MG63 (cell line): ENCODE measurements at regions not wholly inside any gene's neighbourhood (a gene's known extent, or its start where the extent isn't known, plus 50 kb on each side); places are given as distances from the start of the nearest gene placed in this dataset.

Experiments
- DNase-seq: peaks from one replicate; pipeline ENCODE4 v3.0.0-alpha.2; 2020
- H3K27me3 ChIP-seq: fragments of 250-450 bp; sonication (Bioruptor Pico); 2 replicates; pipeline ENCODE4 v1.5.1; 2020; ENCODE audit warnings: mild to moderate bottlenecking, moderate library complexity
- H3K36me3 ChIP-seq: fragments of 250-450 bp; sonication (Bioruptor Pico); 2 replicates; pipeline ENCODE4 v1.5.1; 2020; ENCODE audit warnings: mild to moderate bottlenecking, moderate library complexity
- H3K4me3 ChIP-seq: fragments of 250-450 bp; sonication (Bioruptor Pico); 2 replicates; pipeline ENCODE4 v1.5.1; 2020; ENCODE audit warnings: mild to moderate bottlenecking, moderate library complexity
- H3K9me3 ChIP-seq: fragments of 250-450 bp; sonication (Bioruptor Pico); 2 replicates; pipeline ENCODE4 v1.5.1; 2020; ENCODE audit warnings: mild to moderate bottlenecking, moderate library complexity

- no peaks in the 10 kb centered on the region for H3K27me3 ChIP-seq
- no peak overlapping the region for H3K4me3 ChIP-seq
- no peaks in the 10 kb centered on the region for H3K9me3 ChIP-seq
- no peaks in the 10 kb centered on the region for H3K36me3 ChIP-seq
- DNase-seq: no peak
Measured at GRCh38 chr6:22965889-22966288, 396.5 kb downstream of the HDGFL1 start.

GRCh38 chr6:22966691-22967422, 397.5 kb downstream of the HDGFL1 start:
- no peak overlapping the region for H3K4me3 ChIP-seq
- no peak for DNase-seq
- H3K36me3 ChIP-seq: no peaks in the 10 kb centered on the region
- no peaks in the 10 kb centered on the region for H3K27me3 ChIP-seq
- no peaks in the 10 kb centered on the region for H3K9me3 ChIP-seq

GRCh38 chr6:22970004-22970403, 400.6 kb downstream of the HDGFL1 start:
- Histone ChIP-seq H3K36me3 (no peaks in the 10 kb centered on the region), H3K9me3 (no peaks in the 10 kb centered on the region), H3K4me3 (no peak overlapping the region), H3K27me3 (no peaks in the 10 kb centered on the region)
- no peak for DNase-seq

- Histone ChIP-seq H3K9me3 (no peaks in the 10 kb centered on the region), H3K4me3 (no peak overlapping the region)
- no peak for DNase-seq
Measured at GRCh38 chr6:22972771-22973170, 403.4 kb downstream of the HDGFL1 start.

GRCh38 chr6:22975079-22975478, 405.7 kb downstream of the HDGFL1 start:
- no peak for DNase-seq
- no peaks in the 10 kb centered on the region for H3K36me3 ChIP-seq
- H3K4me3 ChIP-seq: no peak overlapping the region
- H3K9me3 ChIP-seq: no peaks in the 10 kb centered on the region
- no peaks in the 10 kb centered on the region for H3K27me3 ChIP-seq

More at GRCh38 chr6:22972771-22973170, 403.4 kb downstream of the HDGFL1 start:
- Histone ChIP-seq H3K36me3 (no peaks in the 10 kb centered on the region), H3K27me3 (no peaks in the 10 kb centered on the region)

GRCh38 chr6:22980446-22980845, 411.1 kb downstream of the HDGFL1 start:
- Histone ChIP-seq H3K4me3 (no peak overlapping the region), H3K27me3 (no peaks in the 10 kb centered on the region), H3K9me3 (no peaks in the 10 kb centered on the region), H3K36me3 (no peaks in the 10 kb centered on the region)
- peak; percentile 17 for DNase-seq

GRCh38 chr6:23002044-23002619, 432.8 kb downstream of the HDGFL1 start:
- no peaks in the 10 kb centered on the region for H3K9me3 ChIP-seq
- no peaks in the 10 kb centered on the region for H3K27me3 ChIP-seq
- H3K4me3 ChIP-seq: no peak overlapping the region
- DNase-seq: no peak
- H3K36me3 ChIP-seq: no peaks in the 10 kb centered on the region

- no peaks in the 10 kb centered on the region for H3K27me3 ChIP-seq
- H3K36me3 ChIP-seq: no peaks in the 10 kb centered on the region
- H3K9me3 ChIP-seq: no peaks in the 10 kb centered on the region
- DNase-seq: peak; percentile 36
- no peak overlapping the region for H3K4me3 ChIP-seq
Measured at GRCh38 chr6:23003671-23004467, 434.5 kb downstream of the HDGFL1 start.

- no peaks in the 10 kb centered on the region for H3K27me3 ChIP-seq
- no peak overlapping the region for H3K4me3 ChIP-seq
- no peaks in the 10 kb centered on the region for H3K9me3 ChIP-seq
- DNase-seq: no peak
- no peaks in the 10 kb centered on the region for H3K36me3 ChIP-seq
Measured at GRCh38 chr6:23006656-23007055, 437.3 kb downstream of the HDGFL1 start.

- no peak for DNase-seq
- Histone ChIP-seq H3K9me3 (no peaks in the 10 kb centered on the region), H3K4me3 (no peak overlapping the region), H3K36me3 (no peaks in the 10 kb centered on the region), H3K27me3 (no peaks in the 10 kb centered on the region)
Measured at GRCh38 chr6:23011615-23012014, 442.2 kb downstream of the HDGFL1 start.

- H3K27me3 ChIP-seq: no peaks in the 10 kb centered on the region
- H3K9me3 ChIP-seq: no peaks in the 10 kb centered on the region
- DNase-seq: peak; percentile 42
- H3K36me3 ChIP-seq: no peaks in the 10 kb centered on the region
- no peak overlapping the region for H3K4me3 ChIP-seq
Measured at GRCh38 chr6:23013776-23014175, 444.4 kb downstream of the HDGFL1 start.

- no peak for DNase-seq
- Histone ChIP-seq H3K27me3 (no peaks in the 10 kb centered on the region), H3K36me3 (no peaks in the 10 kb centered on the region), H3K4me3 (no peak overlapping the region), H3K9me3 (no peaks in the 10 kb centered on the region)
Measured at GRCh38 chr6:23016696-23017095, 447.3 kb downstream of the HDGFL1 start.

- no peaks in the 10 kb centered on the region for H3K36me3 ChIP-seq
- no peak overlapping the region for H3K4me3 ChIP-seq
- DNase-seq: no peak
- no peaks in the 10 kb centered on the region for H3K27me3 ChIP-seq
- no peaks in the 10 kb centered on the region for H3K9me3 ChIP-seq
Measured at GRCh38 chr6:23021487-23021886, 452.1 kb downstream of the HDGFL1 start.

GRCh38 chr6:23027281-23027680, 457.9 kb downstream of the HDGFL1 start:
- Histone ChIP-seq H3K36me3 (no peaks in the 10 kb centered on the region), H3K4me3 (no peak overlapping the region), H3K9me3 (no peaks in the 10 kb centered on the region), H3K27me3 (no peaks in the 10 kb centered on the region)
- DNase-seq: no peak

- Histone ChIP-seq H3K4me3 (no peak overlapping the region), H3K27me3 (no peaks in the 10 kb centered on the region), H3K36me3 (no peaks in the 10 kb centered on the region), H3K9me3 (no peaks in the 10 kb centered on the region)
- DNase-seq: no peak
Measured at GRCh38 chr6:23031986-23032385, 462.6 kb downstream of the HDGFL1 start.

GRCh38 chr6:23034926-23035325, 465.6 kb downstream of the HDGFL1 start:
- Histone ChIP-seq H3K9me3 (no peaks in the 10 kb centered on the region), H3K27me3 (no peaks in the 10 kb centered on the region), H3K36me3 (no peaks in the 10 kb centered on the region), H3K4me3 (no peak overlapping the region)
- no peak for DNase-seq

- no peak overlapping the region for H3K4me3 ChIP-seq
- no peak for DNase-seq
Measured at GRCh38 chr6:23036406-23036983, 467.1 kb downstream of the HDGFL1 start.

More at GRCh38 chr6:23036406-23036983, 467.1 kb downstream of the HDGFL1 start:
- H3K9me3 ChIP-seq: no peaks in the 10 kb centered on the region
- no peaks in the 10 kb centered on the region for H3K27me3 ChIP-seq
- H3K36me3 ChIP-seq: no peaks in the 10 kb centered on the region
